GM18517 (cell line): ENCODE measurements at regions not wholly inside any gene's neighbourhood (a gene's known extent, or its start where the extent isn't known, plus 50 kb on each side); places are given as distances from the start of the nearest gene placed in this dataset.
A peak's percentile ranks its signal among the peaks of the same experiment; 100 is the strongest.
"Not testable (repeated sequence)": the region's sequence is repeated elsewhere in the genome, so short reads cannot be mapped to it uniquely, and the experiment has no call there.

ENCODE experiments used
- ATAC-seq: cut with Tn5 transposase; IDR thresholded peaks from one replicate; pipeline ENCODE4 v1.9.1; 2021; ENCODE audit warnings: mild to moderate bottlenecking, moderate library complexity; ENCODE audit not compliant: unreplicated experiment

DNA sequence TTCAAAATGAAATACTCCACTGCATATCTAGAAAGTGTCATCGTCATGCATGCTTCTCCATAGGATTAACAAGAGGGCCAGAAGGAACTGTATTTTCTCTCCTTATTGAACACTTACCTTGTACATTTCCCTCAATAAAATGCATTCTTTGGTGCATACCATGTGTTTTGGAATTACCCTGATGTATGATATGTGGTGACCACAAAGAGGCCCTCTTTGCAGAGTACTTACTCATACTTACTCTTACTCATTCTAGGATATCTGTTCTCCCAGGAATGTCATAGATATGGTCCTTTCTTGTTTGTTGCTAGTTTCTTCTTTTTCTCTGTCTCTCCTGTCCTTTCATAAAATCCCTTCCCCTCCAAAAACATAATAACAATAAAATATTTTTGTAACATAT, 1087.1 kb upstream of the POT1 start:
- ATAC-seq, result no peak

DNA sequence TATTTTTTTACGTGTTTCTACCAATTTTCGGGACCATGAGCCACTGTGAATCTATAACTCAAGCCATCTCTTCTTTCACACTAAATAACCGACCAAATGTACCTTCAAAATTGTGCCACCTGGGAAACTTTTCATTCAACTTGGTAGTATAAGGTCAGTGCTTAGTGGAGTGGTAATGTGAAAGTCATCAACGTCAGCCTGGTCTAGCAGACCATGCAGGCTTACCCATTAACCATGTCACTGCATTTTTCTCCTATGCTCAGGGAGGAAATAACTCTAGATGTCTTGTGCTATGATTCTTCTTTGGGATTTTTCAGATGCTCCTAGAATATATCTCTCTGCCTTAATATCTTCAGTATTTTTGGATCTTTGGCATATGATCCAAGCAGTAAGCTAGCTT, 1075.4 kb upstream of the POT1 start:
- no peak for ATAC-seq

DNA sequence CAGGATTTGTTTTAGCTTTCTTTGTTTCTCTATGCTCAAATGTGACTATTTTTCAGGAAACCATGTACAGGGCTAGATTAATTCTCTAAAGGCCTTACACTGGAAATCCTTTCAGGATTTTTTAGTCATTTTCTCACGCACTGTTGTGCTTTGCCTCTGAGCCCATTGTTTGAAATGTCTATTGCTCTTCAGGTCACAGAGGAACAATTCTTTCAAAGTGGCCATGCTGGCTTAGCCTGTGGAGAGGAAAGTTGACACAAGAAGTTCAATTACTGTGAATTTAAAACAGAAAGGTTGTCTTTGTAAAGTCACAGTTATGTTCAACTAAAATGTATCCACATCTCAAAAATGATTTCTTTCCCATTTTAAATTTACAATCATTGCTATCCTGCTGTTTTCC, 1071.7 kb upstream of the POT1 start:
- no peak for ATAC-seq

DNA sequence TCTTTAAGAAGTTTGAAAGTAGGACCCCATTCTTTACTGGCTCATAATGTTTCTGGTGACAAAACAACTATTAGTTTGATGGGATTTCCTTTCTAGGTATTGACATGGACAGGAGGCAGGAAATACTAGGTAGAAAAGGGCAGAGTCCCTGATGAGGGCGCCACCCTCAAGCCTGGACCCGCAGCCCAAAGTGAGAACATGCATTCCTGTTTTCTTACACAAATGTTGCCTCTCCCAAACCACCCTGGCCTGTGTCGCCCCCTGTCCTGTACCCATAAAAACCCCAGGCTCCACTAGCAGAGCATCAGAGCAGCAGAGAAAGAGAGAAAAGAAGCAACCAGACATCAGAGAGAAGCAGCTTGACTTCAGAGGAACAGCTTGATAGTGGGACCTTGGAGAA, 1055.2 kb upstream of the POT1 start:
- ATAC-seq, result no peak

DNA sequence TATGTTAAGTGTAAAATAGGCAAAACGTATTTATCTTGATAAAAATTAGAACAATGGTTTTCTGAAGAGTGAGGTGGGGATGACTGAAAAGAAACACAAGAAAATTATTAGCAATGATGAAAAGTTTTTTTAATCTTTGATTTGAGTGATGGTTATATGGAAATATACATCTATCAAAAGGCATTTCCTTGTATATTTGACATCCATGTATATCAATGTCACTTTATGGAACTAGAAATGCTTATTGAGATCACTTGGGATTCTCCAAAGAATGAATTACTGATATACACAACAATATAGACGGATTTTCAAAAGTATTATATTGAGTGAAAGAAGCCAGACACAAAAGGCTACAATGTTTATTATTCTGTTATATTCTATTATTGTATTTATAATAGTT, 1042.0 kb upstream of the POT1 start:
- no peak for ATAC-seq

DNA sequence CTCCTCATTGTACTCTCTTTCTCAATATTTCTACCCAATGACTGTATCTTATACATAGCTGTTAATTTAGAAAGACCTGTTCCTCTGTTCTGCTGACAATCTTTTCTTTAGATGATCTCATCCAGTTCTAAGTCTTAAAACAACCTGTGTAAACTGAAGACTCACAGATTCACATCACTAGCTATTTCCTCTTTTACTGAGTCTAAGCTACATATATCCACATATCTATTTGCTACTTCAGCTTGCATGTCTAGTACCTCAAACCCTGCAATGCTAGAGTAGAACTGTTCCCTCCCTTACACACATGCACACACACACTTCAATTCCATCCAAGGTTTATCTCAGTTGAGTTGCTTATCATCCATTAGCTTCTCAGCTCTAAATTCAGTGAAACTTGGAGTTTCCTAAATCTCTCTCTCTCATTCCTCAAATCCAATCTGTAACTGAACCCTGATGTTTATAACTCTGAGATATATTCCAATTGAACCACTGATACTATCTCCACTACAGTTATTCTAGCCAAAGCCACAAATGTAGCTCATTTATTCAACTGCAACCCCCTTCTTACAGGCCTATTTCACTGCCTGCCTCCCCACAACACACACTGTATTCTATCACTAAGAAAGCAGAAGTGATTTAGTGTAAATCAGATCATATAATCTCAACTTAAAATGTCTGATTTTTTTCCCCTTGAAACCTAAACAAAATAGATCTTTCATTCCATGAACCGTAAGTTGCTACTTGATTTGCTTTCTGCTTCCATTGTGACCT, 1036.8 kb upstream of the POT1 start:
- peak; percentile 80 for ATAC-seq

DNA sequence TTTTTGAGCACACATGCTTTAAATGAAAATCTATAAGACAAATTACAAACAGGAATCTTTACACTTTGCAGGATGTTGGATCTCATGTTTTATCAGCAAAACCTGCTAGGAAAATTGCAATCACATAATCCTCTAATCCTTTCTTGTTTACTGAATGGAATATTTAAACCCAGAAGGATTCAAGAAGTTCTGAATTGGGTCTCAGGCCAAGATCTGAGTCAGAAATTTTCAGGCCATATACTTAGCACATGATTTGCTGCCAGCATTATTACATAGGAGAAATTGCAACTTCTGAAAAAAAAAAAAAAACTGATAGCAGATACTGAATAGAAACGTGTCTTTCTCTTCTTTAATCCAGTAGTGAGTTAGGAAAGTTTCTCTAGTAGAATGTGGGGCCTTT, 1005.3 kb upstream of the POT1 start:
- ATAC-seq, result no peak

DNA sequence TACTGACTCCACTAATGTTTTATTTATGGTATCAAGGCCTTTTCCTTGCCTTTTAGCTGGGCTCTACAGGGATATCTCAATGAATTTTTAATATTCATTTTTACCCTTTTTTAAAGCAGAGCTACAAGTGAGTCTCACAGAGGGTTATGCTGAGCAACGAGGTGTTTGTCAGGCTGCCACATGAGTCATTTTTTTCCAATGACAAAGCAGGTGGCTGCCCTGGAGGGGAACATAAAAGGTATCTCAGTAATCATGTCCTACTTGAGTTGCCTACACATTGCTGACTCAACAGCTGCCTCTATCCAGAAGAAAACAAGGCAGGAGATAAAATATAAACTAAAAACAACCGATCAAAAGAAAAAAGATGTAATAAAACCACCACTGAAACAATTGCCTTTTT, 1004.9 kb upstream of the POT1 start:
- no peak for ATAC-seq

GRCh38 chr7:125930848-125931247, 1001.2 kb upstream of the POT1 start:
- ATAC-seq, result no peak

GRCh38 chr7:125927556-125927955, 997.9 kb upstream of the POT1 start:
- no peak for ATAC-seq

- ATAC-seq, result no peak
These were observed 997.0 kb upstream of the POT1 start for GRCh38 chr7:125926621-125927020.

GRCh38 chr7:125924037-125924436, 994.4 kb upstream of the POT1 start:
- ATAC-seq, result no peak

GRCh38 chr7:125915381-125915948, 985.8 kb upstream of the POT1 start:
- not testable (repeated sequence) for ATAC-seq

DNA sequence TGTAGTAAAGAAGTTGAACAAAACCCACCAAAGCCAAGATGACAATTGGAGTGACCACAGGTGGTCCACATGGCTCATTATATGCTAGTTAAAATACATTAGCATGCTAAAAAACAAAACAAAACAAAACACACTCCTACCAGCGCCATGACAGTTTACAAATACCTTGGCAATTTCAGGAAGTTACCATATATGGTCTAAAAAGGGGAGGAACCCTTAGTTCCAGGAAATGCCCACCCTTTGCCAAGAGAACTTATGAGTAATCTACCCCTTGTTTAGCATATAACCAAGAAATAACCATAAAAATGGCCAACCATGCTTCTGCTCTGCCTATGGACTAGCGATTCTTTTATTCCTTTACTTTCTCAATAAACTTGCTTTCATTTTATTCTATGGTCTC, 979.1 kb upstream of the POT1 start:
- ATAC-seq, result no peak

DNA sequence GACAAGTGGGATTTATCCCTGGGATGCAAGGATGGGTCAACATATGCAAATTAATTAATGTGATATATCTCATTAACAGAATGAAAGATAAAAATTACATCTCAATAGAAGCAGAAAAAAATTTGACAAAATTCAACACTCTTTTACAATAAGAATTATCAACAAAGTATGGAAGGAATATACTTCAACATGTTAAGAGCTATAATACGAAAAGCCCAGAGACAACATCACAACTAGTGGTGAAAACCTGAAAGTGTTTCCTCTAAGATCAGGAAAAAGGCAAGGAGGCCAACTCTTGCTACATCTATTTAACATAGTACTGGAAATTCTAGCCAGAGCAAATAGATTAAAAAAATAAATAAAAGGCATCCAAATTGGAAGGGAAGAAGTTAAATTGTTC, 970.0 kb upstream of the POT1 start:
- no peak for ATAC-seq

DNA sequence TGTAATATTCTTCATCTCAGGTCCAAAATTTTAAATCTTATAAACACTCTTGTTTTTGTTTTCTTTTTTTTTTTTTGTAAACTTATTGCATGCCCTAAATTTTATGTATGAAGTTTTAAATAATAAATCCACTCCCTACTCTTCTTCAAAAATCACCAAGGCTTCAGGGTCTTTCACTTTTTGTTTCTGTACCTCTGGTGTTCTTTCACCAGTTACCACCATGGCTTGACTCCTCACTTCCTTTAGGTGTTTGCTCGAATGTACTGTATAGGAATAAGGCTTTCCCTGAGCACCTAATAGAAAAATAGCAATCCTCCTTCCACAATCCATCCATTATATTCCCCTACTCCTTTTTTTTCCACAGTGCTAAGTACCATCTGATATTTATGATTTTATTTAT, 962.8 kb upstream of the POT1 start:
- no peak for ATAC-seq

DNA sequence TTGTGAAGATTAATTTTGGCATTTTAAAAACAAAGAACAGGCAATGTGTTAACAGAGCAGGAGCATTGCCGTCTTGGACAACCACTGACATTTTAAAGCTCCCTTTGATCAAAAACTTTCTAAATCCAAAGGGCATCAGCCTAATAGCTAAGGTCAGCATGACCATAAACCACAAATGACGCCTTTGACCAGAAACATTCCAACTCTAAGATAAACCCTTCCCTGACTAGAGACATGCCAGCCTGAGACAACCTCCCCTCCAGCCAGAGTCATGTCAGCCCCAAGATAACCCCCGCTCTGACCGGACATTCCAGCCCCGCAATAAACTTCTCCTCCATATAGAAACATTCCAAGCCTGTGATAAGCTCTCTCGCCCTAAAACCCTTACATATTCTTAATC, 949.4 kb upstream of the POT1 start:
- no peak for ATAC-seq

GRCh38 chr7:125878235-125878956, 948.8 kb upstream of the POT1 start:
- peak; percentile 75 for ATAC-seq

DNA sequence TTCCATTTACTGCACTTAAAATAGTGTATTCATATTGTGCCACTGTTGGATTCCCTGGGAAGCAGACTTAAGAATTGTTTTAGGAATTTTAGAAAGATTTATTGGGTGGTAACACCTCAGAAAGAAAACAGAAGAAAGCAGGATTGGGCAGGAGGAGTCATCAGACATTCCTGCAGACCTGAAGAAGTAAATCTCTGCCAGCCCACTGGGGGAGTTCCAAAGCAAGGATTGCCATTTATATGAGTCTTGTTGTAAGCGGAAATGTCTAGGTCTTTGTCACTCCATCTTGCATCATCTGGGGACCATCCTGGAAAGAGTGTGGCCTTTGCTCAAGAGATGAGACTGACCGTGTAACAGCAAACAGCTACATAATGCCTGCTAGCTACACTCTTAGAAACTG, 947.6 kb upstream of the POT1 start:
- no peak for ATAC-seq

DNA sequence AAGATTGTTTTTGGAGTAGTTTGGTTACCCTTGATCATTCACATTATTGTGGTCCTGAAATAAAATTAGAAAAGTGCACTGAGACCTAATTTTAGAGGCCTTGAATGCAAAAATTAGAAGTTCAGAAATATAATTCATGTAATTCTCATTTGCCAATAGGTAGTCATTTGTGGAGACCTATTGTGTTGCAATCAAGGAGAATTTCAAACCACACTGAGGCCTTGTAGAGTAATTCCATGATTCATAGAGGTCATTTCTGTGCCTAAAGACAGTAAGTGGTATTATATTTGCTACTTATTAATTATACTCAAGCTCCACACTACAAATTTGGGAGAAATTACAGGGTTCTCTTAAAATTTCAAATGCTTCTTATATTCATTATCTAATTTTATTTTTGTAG, 946.8 kb upstream of the POT1 start:
- no peak for ATAC-seq

DNA sequence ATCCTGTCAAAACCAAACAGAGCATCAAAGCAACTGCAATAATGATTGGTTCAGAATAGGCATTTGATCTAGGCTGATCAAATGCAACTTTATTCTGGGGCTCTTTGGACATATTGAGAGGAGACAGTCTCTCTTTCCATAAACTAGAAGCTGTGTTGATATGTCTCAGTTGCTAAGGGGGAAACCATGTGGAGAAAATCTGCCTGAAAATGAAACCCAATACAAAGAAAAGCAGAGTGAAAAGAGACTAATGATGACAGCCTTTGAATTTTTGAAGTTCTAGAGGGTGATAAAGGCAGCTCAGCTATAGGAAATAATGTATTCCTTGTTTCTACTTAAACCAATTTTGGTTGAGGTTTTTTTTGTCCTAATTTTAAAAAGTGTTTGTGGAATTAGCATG, 941.8 kb upstream of the POT1 start:
- no peak for ATAC-seq

GRCh38 chr7:125857606-125858005, 928.0 kb upstream of the POT1 start:
- ATAC-seq, result no peak
